SK-N-SH (cell line): ENCODE measurements at regions not wholly inside any gene's neighbourhood (a gene's known extent, or its start where the extent isn't known, plus 50 kb on each side); places are given as distances from the start of the nearest gene placed in this dataset.

Experiments
- CTCF ChIA-PET: fragments of 300-600, 350-600 bp; formaldehyde crosslinking; extraction: SDS; loops from one replicate; lab custom pipeline; 2021; lab: Yijun Ruan, JAX
- POLR2A ChIA-PET: fragments of 350-600 bp; sonication (Branson Sonifier 250); formaldehyde crosslinking; extraction: SDS; loops from one replicate; lab custom pipeline; 2020; ENCODE audit warnings: antibody characterized with exemption, inconsistent platforms; lab: Yijun Ruan, JAX
- DNase-seq: peaks from one replicate; pipeline ENCODE4 v3.0.0; 2012
- H2AFZ ChIP-seq: fragments of 200-600 bp; sonication (generic); 2 replicates; pipeline ENCODE4 v1.8.1; 2016; ENCODE audit warnings: antibody characterized with exemption, mild to moderate bottlenecking, low read depth
- H3F3A ChIP-seq: fragments of 200-600 bp; sonication (generic); replicated peaks from 2 replicates; pipeline ENCODE3; 2016; ENCODE audit warnings: antibody characterized with exemption, mild to moderate bottlenecking; ENCODE audit not compliant: insufficient read depth
- H3K27ac ChIP-seq, 2 experiments: fragments of 200-500 bp in 1 of 2; fragments of 200-600 bp in 1 of 2; sonication (Bioruptor generic) in 1 of 2; sonication (generic), shearing (Covaris generic) in 1 of 2; 2 replicates each; pipeline versions ENCODE4 v1.5.1 to v1.6.1; 2014 to 2016; ENCODE audit warnings: low read depth in 2 of 2, inconsistent platforms in 1 of 2, low read length in 1 of 2, mild to moderate bottlenecking in 1 of 2, mixed read lengths in 1 of 2
- H3K27me3 ChIP-seq: fragments of 200-600 bp; sonication (generic), shearing (Covaris generic); 2 replicates; pipeline ENCODE4 v1.6.1; 2016; ENCODE audit warnings: mixed run types; ENCODE audit not compliant: insufficient read depth
- H3K36me3 ChIP-seq, 2 experiments: fragments of 200-500 bp in 1 of 2; fragments of 200-600 bp in 1 of 2; sonication (Bioruptor generic) in 1 of 2; sonication (generic) in 1 of 2; replicated peaks in 1 of 2; 2 replicates each; pipeline versions ENCODE3 to v1.5.1; 2014 to 2016; ENCODE audit warnings: low read length in 1 of 2, mild to moderate bottlenecking in 1 of 2; ENCODE audit not compliant: insufficient read depth in 2 of 2, control insufficient read depth in 1 of 2
- H3K4me1 ChIP-seq, 2 experiments: fragments of 200-500 bp in 1 of 2; fragments of 200-600 bp in 1 of 2; sonication (Bioruptor generic) in 1 of 2; sonication (generic), shearing (Covaris generic) in 1 of 2; 2 replicates each; pipeline versions ENCODE4 v1.5.1 to v1.6.1; 2014 to 2016; ENCODE audit warnings: low read depth in 1 of 2, low read length in 1 of 2, mixed run types in 1 of 2; ENCODE audit not compliant: insufficient read depth in 2 of 2, control insufficient read depth in 1 of 2
- H3K4me2 ChIP-seq: fragments of 200-600 bp; sonication (generic), shearing (Covaris generic); 2 replicates; pipeline ENCODE4 v1.6.1; 2017; ENCODE audit warnings: mixed run types
- H3K4me3 ChIP-seq, 2 experiments: fragments of 200-500 bp in 1 of 2; fragments of 200-600 bp in 1 of 2; sonication (Bioruptor generic) in 1 of 2; sonication (generic), shearing (Covaris generic) in 1 of 2; 2 replicates each; pipeline versions ENCODE4 v1.5.1 to v1.8.1; 2014 to 2016; ENCODE audit warnings: low read depth in 2 of 2, inconsistent platforms in 1 of 2, low read length in 1 of 2, mild to moderate bottlenecking in 1 of 2, mixed read lengths in 1 of 2, moderate library complexity in 1 of 2
- H3K79me2 ChIP-seq: fragments of 200-600 bp; sonication (generic); 2 replicates; pipeline ENCODE4 v1.8.1; 2017; ENCODE audit warnings: mild to moderate bottlenecking; ENCODE audit not compliant: insufficient read depth
- H3K9ac ChIP-seq: fragments of 200-600 bp; sonication (generic); 2 replicates; pipeline ENCODE4 v1.6.1; 2017; ENCODE audit warnings: mixed run types
- H3K9me2 ChIP-seq: fragments of 200-600 bp; sonication (generic); 2 replicates; pipeline ENCODE4 v1.6.1; 2017; ENCODE audit warnings: mixed run types
- H3K9me3 ChIP-seq: fragments of 200-600 bp; sonication (generic); 2 replicates; pipeline ENCODE4 v1.6.1; 2017; ENCODE audit warnings: mixed run types, mild to moderate bottlenecking, moderate library complexity
- H4K20me1 ChIP-seq: fragments of 200-600 bp; sonication (generic); 2 replicates; pipeline ENCODE4 v1.6.1; 2017; ENCODE audit warnings: mild to moderate bottlenecking, mixed run types; ENCODE audit not compliant: insufficient read depth
- CHD2 ChIP-seq: fragments of 150-350 bp; IDR thresholded peaks from 2 replicates; pipeline ENCODE4 v1.6.1; 2018; ENCODE audit warnings: low read length; ENCODE audit not compliant: partially characterized antibody
- EP300 ChIP-seq, 2 experiments: IDR thresholded peaks; 2 replicates each; pipeline versions ENCODE4 v1.4.0 to v1.6.1; 2012; ENCODE audit warnings: borderline replicate concordance in 1 of 2, low read depth in 1 of 2, low read length in 1 of 2
- GATA2 ChIP-seq: sonication (generic); formaldehyde crosslinking; IDR thresholded peaks from 2 replicates; pipeline ENCODE4 v1.5.0; 2020; ENCODE audit warnings: mild to moderate bottlenecking, missing genetic modification reagents
- MEF2A ChIP-seq: IDR thresholded peaks from 2 replicates; pipeline ENCODE4 v1.4.0; 2012; ENCODE audit warnings: low read depth, borderline replicate concordance
- MXI1 ChIP-seq: IDR thresholded peaks from 2 replicates; pipeline ENCODE4 v1.6.1; 2012; ENCODE audit warnings: mild to moderate bottlenecking, low read depth, low read length, improper control_type of control experiment
- NFIC ChIP-seq: IDR thresholded peaks from 2 replicates; pipeline ENCODE4 v1.4.0; 2012; ENCODE audit warnings: borderline replicate concordance
- RAD21 ChIP-seq: IDR thresholded peaks from 2 replicates; pipeline ENCODE4 v1.6.1; 2012; ENCODE audit warnings: mild to moderate bottlenecking, low read length
- RXRA ChIP-seq: IDR thresholded peaks from 2 replicates; pipeline ENCODE4 v1.4.0; 2012; ENCODE audit warnings: low read depth, mild to moderate bottlenecking, borderline replicate concordance
- SIN3A ChIP-seq: IDR thresholded peaks from 2 replicates; pipeline ENCODE4 v1.6.1; 2012; ENCODE audit warnings: low read depth, mild to moderate bottlenecking, low read length, moderate library complexity, borderline replicate concordance
- SMC3 ChIP-seq: IDR thresholded peaks from 2 replicates; pipeline ENCODE4 v1.6.1; 2012; ENCODE audit warnings: low read depth, low read length, improper control_type of control experiment
- TCF12 ChIP-seq: IDR thresholded peaks from 2 replicates; pipeline ENCODE4 v1.4.0; 2012
- TEAD4 ChIP-seq: IDR thresholded peaks from 2 replicates; pipeline ENCODE4 v1.4.0; 2012; ENCODE audit warnings: mild to moderate bottlenecking, borderline replicate concordance; ENCODE audit not compliant: insufficient read depth
- YY1 ChIP-seq: IDR thresholded peaks from 2 replicates; pipeline ENCODE4 v1.4.0; 2012; ENCODE audit warnings: low read depth, mild to moderate bottlenecking
- WGBS: methylation state at CpG from one replicate; pipeline ENCODE4 v1.1.6; 2017; ENCODE audit warnings: low lambda C conversion rate; 5-methylcytosine and 5-hydroxymethylcytosine counted together
- TF ChIP-seq, protein P1 (sequence below): fragments of 150-350 bp; IDR thresholded peaks from 2 replicates; pipeline ENCODE4 v1.6.1; 2017; ENCODE audit warnings: antibody characterized with exemption, low read length, low read depth, borderline replicate concordance
- TF ChIP-seq, protein P2 (sequence below): fragments of 200-600 bp; sonication (generic); IDR thresholded peaks from 2 replicates; pipeline ENCODE4 v1.6.1; 2017; ENCODE audit warnings: antibody characterized with exemption, mild to moderate bottlenecking, moderate library complexity
- TF ChIP-seq, protein P3 (sequence below): IDR thresholded peaks from 2 replicates; pipeline ENCODE4 v1.4.0; 2012; ENCODE audit warnings: low read depth
- TF ChIP-seq, protein P4 (sequence below): fragments of 150-350 bp; IDR thresholded peaks from 2 replicates; pipeline ENCODE4 v1.6.1; 2016; ENCODE audit warnings: mild to moderate bottlenecking, low read depth, low read length

DNA sequence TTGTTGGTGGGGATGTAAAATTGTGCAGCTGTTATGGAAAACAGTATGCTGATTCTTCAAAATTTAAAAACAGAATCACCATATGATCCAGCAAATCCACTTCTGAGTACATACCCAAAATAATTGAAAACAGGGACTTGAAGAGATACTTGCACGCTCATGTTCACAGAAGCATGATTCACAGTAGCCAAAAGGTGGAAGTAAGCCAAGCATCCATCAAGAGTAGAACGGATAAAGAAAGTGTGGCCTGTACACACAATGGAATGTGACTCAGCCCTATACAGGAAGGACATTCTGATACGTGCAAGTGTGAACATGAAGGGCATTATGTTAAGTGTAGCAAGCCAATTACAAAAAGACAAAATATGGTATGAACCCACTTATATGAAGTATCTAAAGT lies 696.7 kb upstream of the CELF2 start (continued):
- TF ChIP-seq, protein P1, sequence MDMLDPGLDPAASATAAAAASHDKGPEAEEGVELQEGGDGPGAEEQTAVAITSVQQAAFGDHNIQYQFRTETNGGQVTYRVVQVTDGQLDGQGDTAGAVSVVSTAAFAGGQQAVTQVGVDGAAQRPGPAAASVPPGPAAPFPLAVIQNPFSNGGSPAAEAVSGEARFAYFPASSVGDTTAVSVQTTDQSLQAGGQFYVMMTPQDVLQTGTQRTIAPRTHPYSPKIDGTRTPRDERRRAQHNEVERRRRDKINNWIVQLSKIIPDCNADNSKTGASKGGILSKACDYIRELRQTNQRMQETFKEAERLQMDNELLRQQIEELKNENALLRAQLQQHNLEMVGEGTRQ = no peak
- TF ChIP-seq RXRA (no peak), SMC3 (no peak), GATA2 (CRISPR knock-in tag) (no peak)
- TF ChIP-seq, protein P2, sequence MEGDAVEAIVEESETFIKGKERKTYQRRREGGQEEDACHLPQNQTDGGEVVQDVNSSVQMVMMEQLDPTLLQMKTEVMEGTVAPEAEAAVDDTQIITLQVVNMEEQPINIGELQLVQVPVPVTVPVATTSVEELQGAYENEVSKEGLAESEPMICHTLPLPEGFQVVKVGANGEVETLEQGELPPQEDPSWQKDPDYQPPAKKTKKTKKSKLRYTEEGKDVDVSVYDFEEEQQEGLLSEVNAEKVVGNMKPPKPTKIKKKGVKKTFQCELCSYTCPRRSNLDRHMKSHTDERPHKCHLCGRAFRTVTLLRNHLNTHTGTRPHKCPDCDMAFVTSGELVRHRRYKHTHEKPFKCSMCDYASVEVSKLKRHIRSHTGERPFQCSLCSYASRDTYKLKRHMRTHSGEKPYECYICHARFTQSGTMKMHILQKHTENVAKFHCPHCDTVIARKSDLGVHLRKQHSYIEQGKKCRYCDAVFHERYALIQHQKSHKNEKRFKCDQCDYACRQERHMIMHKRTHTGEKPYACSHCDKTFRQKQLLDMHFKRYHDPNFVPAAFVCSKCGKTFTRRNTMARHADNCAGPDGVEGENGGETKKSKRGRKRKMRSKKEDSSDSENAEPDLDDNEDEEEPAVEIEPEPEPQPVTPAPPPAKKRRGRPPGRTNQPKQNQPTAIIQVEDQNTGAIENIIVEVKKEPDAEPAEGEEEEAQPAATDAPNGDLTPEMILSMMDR = no peak
- TF ChIP-seq, all 33 proteins: peak for 0

DNA sequence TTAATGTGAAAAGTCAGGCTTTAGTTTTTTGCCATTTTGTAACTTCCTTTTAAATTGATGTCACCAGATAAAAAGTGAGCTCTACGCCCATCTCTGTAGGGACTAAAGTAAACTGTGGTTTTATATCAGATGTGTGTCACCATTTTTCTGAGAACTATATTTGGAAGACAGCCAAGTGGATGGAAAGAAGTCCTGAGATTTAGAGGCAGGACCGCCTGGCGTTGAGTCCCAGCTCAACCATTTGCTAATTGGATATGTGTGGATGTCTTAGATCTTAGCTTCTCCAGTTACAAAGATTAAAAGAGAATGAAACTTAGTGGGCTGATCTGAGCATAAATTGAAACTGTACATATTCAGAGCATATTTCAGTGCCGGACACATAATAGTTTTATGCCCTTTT lies 691.6 kb upstream of the CELF2 start:
- no peak for DNase-seq
- H3K4me2 ChIP-seq = no peak overlapping the region
- TF ChIP-seq MEF2A (no peak), YY1 (no peak), EP300 (IDR thresholded peaks at IDR 0.05; ENCODE audit: borderline replicate concordance in 1 of 2, low read depth in 1 of 2, low read length in 1 of 2) (no peak), NFIC (no peak), RAD21 (no peak), SIN3A (no peak), TCF12 (no peak), MXI1 (no peak), TEAD4 (no peak), CHD2 (no peak)
- TF ChIP-seq, protein P3, sequence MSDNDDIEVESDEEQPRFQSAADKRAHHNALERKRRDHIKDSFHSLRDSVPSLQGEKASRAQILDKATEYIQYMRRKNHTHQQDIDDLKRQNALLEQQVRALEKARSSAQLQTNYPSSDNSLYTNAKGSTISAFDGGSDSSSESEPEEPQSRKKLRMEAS = no peak
- TF ChIP-seq, protein P4, sequence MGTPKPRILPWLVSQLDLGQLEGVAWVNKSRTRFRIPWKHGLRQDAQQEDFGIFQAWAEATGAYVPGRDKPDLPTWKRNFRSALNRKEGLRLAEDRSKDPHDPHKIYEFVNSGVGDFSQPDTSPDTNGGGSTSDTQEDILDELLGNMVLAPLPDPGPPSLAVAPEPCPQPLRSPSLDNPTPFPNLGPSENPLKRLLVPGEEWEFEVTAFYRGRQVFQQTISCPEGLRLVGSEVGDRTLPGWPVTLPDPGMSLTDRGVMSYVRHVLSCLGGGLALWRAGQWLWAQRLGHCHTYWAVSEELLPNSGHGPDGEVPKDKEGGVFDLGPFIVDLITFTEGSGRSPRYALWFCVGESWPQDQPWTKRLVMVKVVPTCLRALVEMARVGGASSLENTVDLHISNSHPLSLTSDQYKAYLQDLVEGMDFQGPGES = no peak
- TF ChIP-seq, all 33 proteins: peak for 0
- Histone ChIP-seq H4K20me1 (no peaks in the 10 kb centered on the region), H3K4me3 (no peak overlapping the region), H3K9ac (no peak overlapping the region), H3K4me1 (no peaks in the 10 kb centered on the region), H3K36me3 (no peaks in the 10 kb centered on the region), H3K9me2 (no peaks in the 10 kb centered on the region), H3K9me3 (no peaks in the 10 kb centered on the region), H3F3A (no peaks in the 10 kb centered on the region), H2AFZ (no peak overlapping the region), H3K79me2 (no peaks in the 10 kb centered on the region), H3K27me3 (no peaks in the 10 kb centered on the region), H3K27ac (no peak overlapping the region)
- CTCF ChIA-PET = no interaction called here
- 9% methylated on average over 4 of the region's 4 CpGs for WGBS
- POLR2A ChIA-PET = no interaction called here
